ENCODE measurements at regions not wholly inside any gene's neighbourhood (a gene's known extent, or its start where the extent isn't known, plus 50 kb on each side); places are given as distances from the start of the nearest gene placed in this dataset.

DNA sequence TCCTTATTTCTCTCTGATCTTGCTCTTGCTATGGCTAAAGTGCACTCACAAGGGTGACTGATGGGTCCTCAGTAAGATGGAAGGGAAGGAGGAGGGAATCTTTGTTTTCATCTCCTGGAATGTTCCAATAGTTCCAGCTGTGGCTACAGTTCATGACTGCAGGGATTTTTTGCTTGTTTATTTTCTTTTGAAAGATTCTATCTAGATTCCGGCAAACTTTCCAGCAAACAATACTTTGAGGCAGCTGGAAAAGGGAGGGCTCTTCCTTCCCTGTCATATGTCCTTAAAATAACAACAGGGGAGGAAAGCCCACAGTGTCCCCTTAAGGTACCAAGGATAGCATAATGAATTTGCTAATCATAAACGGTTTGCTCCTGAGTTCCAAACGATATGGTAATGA lies 111.3 kb upstream of the SLC14A2 start:
- no peak overlapping the region for H3K4me3 ChIP-seq (ENCODE audit: insufficient read depth, low read depth, low read length, poor library complexity, severe bottlenecking)
- H3K9me3 ChIP-seq (ENCODE audit: control insufficient read depth, low read length) = no peaks in the 10 kb centered on the region
- no peak overlapping the region for H3K27ac ChIP-seq (ENCODE audit: insufficient read depth, low read length, poor library complexity, severe bottlenecking)
- no peaks in the 10 kb centered on the region for H3K36me3 ChIP-seq (ENCODE audit: control insufficient read depth, insufficient read depth, low read length)
- DNase-seq = no peak
- no peaks in the 10 kb centered on the region for H3K4me1 ChIP-seq (ENCODE audit: control insufficient read depth, insufficient read depth, low read length, poor library complexity, severe bottlenecking)
- H3K27me3 ChIP-seq (replicated peaks; ENCODE audit: control insufficient read depth, insufficient read depth, low read length, poor library complexity, severe bottlenecking) = no peaks in the 10 kb centered on the region

- H3K4me1 ChIP-seq (ENCODE audit: control insufficient read depth, insufficient read depth, low read length, poor library complexity, severe bottlenecking) = no peaks in the 10 kb centered on the region
- no peaks in the 10 kb centered on the region for H3K36me3 ChIP-seq (ENCODE audit: control insufficient read depth, insufficient read depth, low read length)
- no peaks in the 10 kb centered on the region for H3K27me3 ChIP-seq (replicated peaks; ENCODE audit: control insufficient read depth, insufficient read depth, low read length, poor library complexity, severe bottlenecking)
- H3K9me3 ChIP-seq (ENCODE audit: control insufficient read depth, low read length) = no peaks in the 10 kb centered on the region
- no peak for DNase-seq
- H3K4me3 ChIP-seq (ENCODE audit: insufficient read depth, low read depth, low read length, poor library complexity, severe bottlenecking) = no peak overlapping the region
- no peak overlapping the region for H3K27ac ChIP-seq (ENCODE audit: insufficient read depth, low read length, poor library complexity, severe bottlenecking)
These were observed 109.6 kb upstream of the SLC14A2 start for GRCh38 chr18:45505497-45506206.

- no peak for DNase-seq
- H3K36me3 ChIP-seq (ENCODE audit: control insufficient read depth, insufficient read depth, low read length) = no peaks in the 10 kb centered on the region
- H3K4me3 ChIP-seq (ENCODE audit: insufficient read depth, low read depth, low read length, poor library complexity, severe bottlenecking) = no peak overlapping the region
- H3K4me1 ChIP-seq (ENCODE audit: control insufficient read depth, insufficient read depth, low read length, poor library complexity, severe bottlenecking) = no peaks in the 10 kb centered on the region
- no peak overlapping the region for H3K27ac ChIP-seq (ENCODE audit: insufficient read depth, low read length, poor library complexity, severe bottlenecking)
- H3K27me3 ChIP-seq (replicated peaks; ENCODE audit: control insufficient read depth, insufficient read depth, low read length, poor library complexity, severe bottlenecking) = no peaks in the 10 kb centered on the region
- H3K9me3 ChIP-seq (ENCODE audit: control insufficient read depth, low read length) = no peaks in the 10 kb centered on the region
These were observed 108.3 kb upstream of the SLC14A2 start for GRCh38 chr18:45506951-45507350.

DNA sequence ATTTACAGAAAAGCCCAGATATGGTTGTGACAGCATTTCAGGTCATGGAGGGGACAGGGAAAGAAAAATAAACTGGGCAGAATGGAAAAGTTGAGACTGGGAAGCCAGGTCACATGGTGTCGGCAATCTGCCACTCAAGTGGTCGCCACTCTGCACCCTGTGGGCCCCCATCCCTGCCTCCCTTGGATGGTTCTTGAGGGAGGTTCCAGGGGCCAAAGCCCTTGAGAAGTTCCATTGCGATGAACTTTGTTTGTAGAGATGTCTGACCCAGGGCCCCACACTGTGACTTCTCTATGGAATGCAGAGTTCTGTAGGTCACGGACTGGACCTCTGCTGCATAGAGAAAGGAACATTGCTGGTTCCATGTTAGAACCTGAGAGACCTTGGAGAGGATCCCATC lies 105.7 kb upstream of the SLC14A2 start:
- no peaks in the 10 kb centered on the region for H3K36me3 ChIP-seq (ENCODE audit: control insufficient read depth, insufficient read depth, low read length)
- H3K27me3 ChIP-seq (replicated peaks; ENCODE audit: control insufficient read depth, insufficient read depth, low read length, poor library complexity, severe bottlenecking) = no peaks in the 10 kb centered on the region
- no peak overlapping the region for H3K4me3 ChIP-seq (ENCODE audit: insufficient read depth, low read depth, low read length, poor library complexity, severe bottlenecking)
- no peak overlapping the region for H3K27ac ChIP-seq (ENCODE audit: insufficient read depth, low read length, poor library complexity, severe bottlenecking)
- no peaks in the 10 kb centered on the region for H3K4me1 ChIP-seq (ENCODE audit: control insufficient read depth, insufficient read depth, low read length, poor library complexity, severe bottlenecking)
- DNase-seq = no peak
- H3K9me3 ChIP-seq (ENCODE audit: control insufficient read depth, low read length) = no peaks in the 10 kb centered on the region

GRCh38 chr18:45510656-45511055 lies 104.6 kb upstream of the SLC14A2 start:
- DNase-seq = no peak
- Histone ChIP-seq H3K36me3 (ENCODE audit: control insufficient read depth, insufficient read depth, low read length) (no peaks in the 10 kb centered on the region), H3K9me3 (ENCODE audit: control insufficient read depth, low read length) (no peaks in the 10 kb centered on the region), H3K27ac (ENCODE audit: insufficient read depth, low read length, poor library complexity, severe bottlenecking) (no peak overlapping the region), H3K4me3 (ENCODE audit: insufficient read depth, low read depth, low read length, poor library complexity, severe bottlenecking) (no peak overlapping the region), H3K27me3 (replicated peaks; ENCODE audit: control insufficient read depth, insufficient read depth, low read length, poor library complexity, severe bottlenecking) (no peaks in the 10 kb centered on the region), H3K4me1 (ENCODE audit: control insufficient read depth, insufficient read depth, low read length, poor library complexity, severe bottlenecking) (no peaks in the 10 kb centered on the region)

DNA sequence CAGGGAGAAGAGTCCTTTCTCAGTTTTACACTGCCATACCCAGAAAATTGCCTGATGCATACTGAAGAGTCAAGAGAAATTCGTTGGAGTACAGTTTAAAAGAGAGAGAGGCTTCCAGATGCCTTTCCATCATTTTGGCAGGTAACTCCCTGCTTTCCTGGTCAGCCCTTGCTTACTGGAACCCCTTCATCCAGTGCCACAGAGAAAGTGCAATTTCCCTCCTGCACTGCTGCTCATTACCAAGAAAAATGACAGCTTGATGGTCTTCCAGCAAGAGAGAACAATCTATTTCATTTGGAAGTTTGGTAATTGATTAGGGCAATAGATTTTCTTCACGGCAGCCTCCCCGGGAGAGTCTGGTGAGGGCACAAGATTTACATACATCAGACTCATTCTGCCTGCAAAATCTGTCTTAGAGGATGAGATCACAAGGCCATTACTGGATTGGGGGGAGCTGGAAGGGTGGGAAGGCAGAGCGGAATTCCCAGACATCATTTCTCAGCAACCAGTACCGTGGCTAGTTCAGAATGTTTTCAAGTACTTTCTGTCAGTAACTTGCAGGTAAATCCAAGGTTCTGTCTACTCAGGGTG lies 102.8 kb upstream of the SLC14A2 start:
- H3K9me3 ChIP-seq (ENCODE audit: control insufficient read depth, low read length) = no peaks in the 10 kb centered on the region
- no peaks in the 10 kb centered on the region for H3K4me1 ChIP-seq (ENCODE audit: control insufficient read depth, insufficient read depth, low read length, poor library complexity, severe bottlenecking)
- H3K36me3 ChIP-seq (ENCODE audit: control insufficient read depth, insufficient read depth, low read length) = no peaks in the 10 kb centered on the region
- no peak overlapping the region for H3K4me3 ChIP-seq (ENCODE audit: insufficient read depth, low read depth, low read length, poor library complexity, severe bottlenecking)
- no peaks in the 10 kb centered on the region for H3K27me3 ChIP-seq (replicated peaks; ENCODE audit: control insufficient read depth, insufficient read depth, low read length, poor library complexity, severe bottlenecking)
- no peak overlapping the region for H3K27ac ChIP-seq (ENCODE audit: insufficient read depth, low read length, poor library complexity, severe bottlenecking)
- DNase-seq = no peak

GRCh38 chr18:45517181-45517741 lies 98.0 kb upstream of the SLC14A2 start:
- no peaks in the 10 kb centered on the region for H3K36me3 ChIP-seq (ENCODE audit: control insufficient read depth, insufficient read depth, low read length)
- no peaks in the 10 kb centered on the region for H3K9me3 ChIP-seq (ENCODE audit: control insufficient read depth, low read length)
- H3K27ac ChIP-seq (ENCODE audit: insufficient read depth, low read length, poor library complexity, severe bottlenecking) = no peak overlapping the region
- H3K4me1 ChIP-seq (ENCODE audit: control insufficient read depth, insufficient read depth, low read length, poor library complexity, severe bottlenecking) = no peaks in the 10 kb centered on the region
- no peaks in the 10 kb centered on the region for H3K27me3 ChIP-seq (replicated peaks; ENCODE audit: control insufficient read depth, insufficient read depth, low read length, poor library complexity, severe bottlenecking)
- H3K4me3 ChIP-seq (ENCODE audit: insufficient read depth, low read depth, low read length, poor library complexity, severe bottlenecking) = no peak overlapping the region
- DNase-seq = no peak

- Histone ChIP-seq H3K4me1 (ENCODE audit: control insufficient read depth, insufficient read depth, low read length, poor library complexity, severe bottlenecking) (no peaks in the 10 kb centered on the region), H3K9me3 (ENCODE audit: control insufficient read depth, low read length) (no peaks in the 10 kb centered on the region), H3K36me3 (ENCODE audit: control insufficient read depth, insufficient read depth, low read length) (no peaks in the 10 kb centered on the region), H3K4me3 (ENCODE audit: insufficient read depth, low read depth, low read length, poor library complexity, severe bottlenecking) (no peak overlapping the region), H3K27me3 (replicated peaks; ENCODE audit: control insufficient read depth, insufficient read depth, low read length, poor library complexity, severe bottlenecking) (no peaks in the 10 kb centered on the region), H3K27ac (ENCODE audit: insufficient read depth, low read length, poor library complexity, severe bottlenecking) (no peak overlapping the region)
- no peak for DNase-seq
These were observed 96.7 kb upstream of the SLC14A2 start for GRCh38 chr18:45518311-45519155.

- no peaks in the 10 kb centered on the region for H3K4me1 ChIP-seq (ENCODE audit: control insufficient read depth, insufficient read depth, low read length, poor library complexity, severe bottlenecking)
- no peak for DNase-seq
- H3K9me3 ChIP-seq (ENCODE audit: control insufficient read depth, low read length) = no peaks in the 10 kb centered on the region
- H3K36me3 ChIP-seq (ENCODE audit: control insufficient read depth, insufficient read depth, low read length) = no peaks in the 10 kb centered on the region
- H3K27ac ChIP-seq (ENCODE audit: insufficient read depth, low read length, poor library complexity, severe bottlenecking) = no peak overlapping the region
- H3K27me3 ChIP-seq (replicated peaks; ENCODE audit: control insufficient read depth, insufficient read depth, low read length, poor library complexity, severe bottlenecking) = no peaks in the 10 kb centered on the region
- H3K4me3 ChIP-seq (ENCODE audit: insufficient read depth, low read depth, low read length, poor library complexity, severe bottlenecking) = no peak overlapping the region
These were observed 95.6 kb upstream of the SLC14A2 start for GRCh38 chr18:45519411-45520280.

All from effector memory CD4-positive, alpha-beta T cell (primary cell).